Smooth muscle cell (in vitro differentiated cells): ENCODE measurements at regions not wholly inside any gene's neighbourhood (a gene's known extent, or its start where the extent isn't known, plus 50 kb on each side); places are given as distances from the start of the nearest gene placed in this dataset.

Experiments used
- DNase-seq: peaks from one replicate; lab custom pipeline; 2025; ENCODE audit not compliant: unreplicated experiment; lab: John Stamatoyannopoulos, UW
- H2AFZ ChIP-seq: fragments of 200-600 bp; sonication (generic); 2 replicates; pipeline ENCODE4 v1.6.0; 2016; ENCODE audit warnings: antibody characterized with exemption, low read depth, mild to moderate bottlenecking
- H3F3A ChIP-seq: fragments of 200-600 bp; sonication (generic); 2 replicates; pipeline ENCODE4 v1.6.0; 2017; ENCODE audit warnings: antibody characterized with exemption, low read depth
- H3K27ac ChIP-seq: fragments of 200-600 bp; sonication (generic); 2 replicates; pipeline ENCODE4 v1.5.1; 2016; ENCODE audit warnings: low read depth, mild to moderate bottlenecking
- H3K27me3 ChIP-seq: fragments of 200-600 bp; sonication (generic); 2 replicates; pipeline ENCODE4 v1.6.1; 2016; ENCODE audit warnings: low read depth, mild to moderate bottlenecking
- H3K36me3 ChIP-seq: fragments of 200-600 bp; sonication (generic); 2 replicates; pipeline ENCODE4 v1.5.1; 2016; ENCODE audit warnings: low read depth
- H3K4me1 ChIP-seq: fragments of 200-600 bp; sonication (generic); 2 replicates; pipeline ENCODE4 v1.5.1; 2016; ENCODE audit warnings: low read depth
- H3K4me2 ChIP-seq: fragments of 200-600 bp; sonication (generic); 2 replicates; pipeline ENCODE4 v1.6.0; 2016; ENCODE audit warnings: mild to moderate bottlenecking
- H3K4me3 ChIP-seq: fragments of 200-600 bp; sonication (generic); 2 replicates; pipeline ENCODE4 v1.5.1; 2016; ENCODE audit warnings: mild to moderate bottlenecking
- H3K79me2 ChIP-seq: fragments of 200-600 bp; sonication (generic); 2 replicates; pipeline ENCODE4 v1.6.0; 2016; ENCODE audit warnings: low read depth, mild to moderate bottlenecking
- H3K9ac ChIP-seq: fragments of 200-600 bp; sonication (generic); 2 replicates; pipeline ENCODE4 v1.6.0; 2016; ENCODE audit warnings: low read depth
- H3K9me3 ChIP-seq: fragments of 200-600 bp; sonication (generic); replicated peaks from 2 replicates; pipeline ENCODE4 v1.5.1; 2016; ENCODE audit warnings: low read depth
- H4K20me1 ChIP-seq: fragments of 200-600 bp; sonication (generic); 2 replicates; pipeline ENCODE4 v1.6.0; 2016; ENCODE audit warnings: low read depth
- WGBS: methylation state at CpG from one replicate; pipeline ENCODE4 v1.1.7; 2016; ENCODE audit warnings: low lambda C conversion rate; 5-methylcytosine and 5-hydroxymethylcytosine counted together
- TF ChIP-seq, protein P1 (sequence below): fragments of 200-600 bp; sonication (generic); IDR thresholded peaks from 2 replicates; pipeline ENCODE4 v1.5.1; 2017; ENCODE audit warnings: borderline replicate concordance, mild to moderate bottlenecking, antibody characterized with exemption; ENCODE audit not compliant: insufficient read depth, poor library complexity, severe bottlenecking

DNA sequence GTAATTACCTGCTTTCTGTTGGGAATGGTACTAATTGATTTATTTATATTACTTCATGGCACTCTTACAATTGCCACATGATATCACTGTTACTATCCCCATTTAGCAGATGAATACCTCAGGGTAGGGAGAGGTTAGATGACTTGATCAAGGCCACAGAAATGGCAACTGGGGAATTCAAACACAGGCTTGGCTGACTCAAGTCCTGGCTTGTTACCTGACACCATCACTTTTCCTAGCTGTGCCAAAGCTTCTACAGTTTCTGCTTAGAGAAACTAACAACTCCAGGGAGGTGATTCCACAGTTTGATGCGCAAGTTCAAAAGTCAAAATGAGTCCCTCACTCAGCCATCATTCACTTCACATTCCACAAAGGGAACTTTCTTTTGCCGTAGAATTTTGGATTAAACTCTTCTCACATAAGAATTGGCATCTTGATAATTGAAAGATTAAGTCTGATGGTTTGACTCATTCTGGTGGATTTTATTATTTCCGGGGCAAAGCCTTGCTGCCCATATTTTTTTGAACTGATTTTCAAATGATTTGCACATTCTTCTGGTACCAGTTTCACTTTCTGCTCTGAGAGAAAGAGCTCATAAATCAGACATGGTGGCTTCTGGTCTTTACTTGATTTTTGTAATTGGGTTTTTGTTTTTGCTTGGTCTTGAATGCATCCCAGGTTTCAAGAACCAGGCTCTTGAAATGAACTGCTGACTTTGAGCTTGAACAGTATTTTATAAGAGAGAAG lies 656.8 kb downstream of the BCL11A start:
- WGBS, result 94% methylated on average over 3 of the region's 3 CpGs
- Histone ChIP-seq H3K36me3 (no peaks in the 10 kb centered on the region), H3F3A (no peaks in the 10 kb centered on the region), H4K20me1 (no peaks in the 10 kb centered on the region), H3K27ac (no peak overlapping the region), H2AFZ (no peak overlapping the region), H3K27me3 (no peaks in the 10 kb centered on the region), H3K79me2 (no peaks in the 10 kb centered on the region), H3K9me3 (no peaks in the 10 kb centered on the region), H3K4me2 (no peak overlapping the region), H3K4me1 (no peaks in the 10 kb centered on the region), H3K9ac (no peak overlapping the region), H3K4me3 (no peak overlapping the region)
- no peak for DNase-seq
- TF ChIP-seq, protein P1, sequence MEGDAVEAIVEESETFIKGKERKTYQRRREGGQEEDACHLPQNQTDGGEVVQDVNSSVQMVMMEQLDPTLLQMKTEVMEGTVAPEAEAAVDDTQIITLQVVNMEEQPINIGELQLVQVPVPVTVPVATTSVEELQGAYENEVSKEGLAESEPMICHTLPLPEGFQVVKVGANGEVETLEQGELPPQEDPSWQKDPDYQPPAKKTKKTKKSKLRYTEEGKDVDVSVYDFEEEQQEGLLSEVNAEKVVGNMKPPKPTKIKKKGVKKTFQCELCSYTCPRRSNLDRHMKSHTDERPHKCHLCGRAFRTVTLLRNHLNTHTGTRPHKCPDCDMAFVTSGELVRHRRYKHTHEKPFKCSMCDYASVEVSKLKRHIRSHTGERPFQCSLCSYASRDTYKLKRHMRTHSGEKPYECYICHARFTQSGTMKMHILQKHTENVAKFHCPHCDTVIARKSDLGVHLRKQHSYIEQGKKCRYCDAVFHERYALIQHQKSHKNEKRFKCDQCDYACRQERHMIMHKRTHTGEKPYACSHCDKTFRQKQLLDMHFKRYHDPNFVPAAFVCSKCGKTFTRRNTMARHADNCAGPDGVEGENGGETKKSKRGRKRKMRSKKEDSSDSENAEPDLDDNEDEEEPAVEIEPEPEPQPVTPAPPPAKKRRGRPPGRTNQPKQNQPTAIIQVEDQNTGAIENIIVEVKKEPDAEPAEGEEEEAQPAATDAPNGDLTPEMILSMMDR, result no peak

DNA sequence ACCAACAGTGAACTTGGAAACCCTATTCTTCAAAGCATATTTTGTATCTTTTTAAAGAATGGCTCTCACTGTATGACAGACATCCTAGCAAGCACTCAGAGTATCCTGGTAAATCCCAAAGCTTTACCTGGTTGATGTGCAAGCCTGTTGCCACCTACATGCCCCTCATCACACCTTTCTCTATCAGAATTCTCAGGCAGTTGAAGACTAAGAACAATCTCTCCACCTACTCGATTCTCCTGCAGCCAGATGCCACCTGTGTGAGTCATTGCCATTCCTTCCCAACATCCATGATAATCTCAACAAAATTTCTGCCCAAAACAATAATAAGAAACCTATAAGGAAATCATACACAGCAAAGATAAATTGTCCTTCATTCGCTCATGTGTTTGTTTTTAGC lies 659.8 kb downstream of the BCL11A start:
- no peak for DNase-seq
- Histone ChIP-seq H3F3A (no peaks in the 10 kb centered on the region), H3K79me2 (no peaks in the 10 kb centered on the region), H4K20me1 (no peaks in the 10 kb centered on the region), H3K4me1 (no peaks in the 10 kb centered on the region), H3K36me3 (no peaks in the 10 kb centered on the region), H3K9me3 (no peaks in the 10 kb centered on the region), H3K4me2 (no peak overlapping the region), H3K9ac (no peak overlapping the region), H3K27me3 (no peaks in the 10 kb centered on the region), H3K4me3 (no peak overlapping the region), H2AFZ (no peak overlapping the region), H3K27ac (no peak overlapping the region)
- TF ChIP-seq, protein P1, result no peak
- 94% methylated on average over 2 of the region's 2 CpGs for WGBS

DNA sequence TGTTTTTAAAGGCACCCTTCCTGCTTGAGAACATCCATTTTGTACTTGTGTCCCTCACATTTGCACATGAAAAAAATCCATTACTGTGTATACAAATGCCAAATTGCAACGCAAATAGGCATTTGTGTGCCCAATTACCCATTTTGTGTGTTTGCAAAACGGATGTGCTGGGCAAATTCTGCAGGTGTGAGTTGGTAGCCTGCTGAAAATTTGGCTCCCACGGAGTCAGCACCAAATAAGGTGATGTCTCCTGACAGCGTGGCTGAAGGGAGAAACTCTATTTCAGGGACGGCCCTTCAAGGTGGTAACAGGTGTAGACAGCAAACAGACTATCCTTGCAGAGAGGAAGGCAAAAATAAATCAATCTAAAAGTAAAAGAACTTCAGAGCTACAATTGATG lies 661.1 kb downstream of the BCL11A start:
- H3F3A ChIP-seq, result no peaks in the 10 kb centered on the region
- H3K9ac ChIP-seq, result no peak overlapping the region
- H3K4me2 ChIP-seq, result no peak overlapping the region
- H3K4me1 ChIP-seq, result no peaks in the 10 kb centered on the region
- H3K36me3 ChIP-seq, result no peaks in the 10 kb centered on the region
- TF ChIP-seq, protein P1, result no peak
- no peaks in the 10 kb centered on the region for H3K9me3 ChIP-seq
- H2AFZ ChIP-seq, result no peak overlapping the region
- no peaks in the 10 kb centered on the region for H4K20me1 ChIP-seq
- H3K27me3 ChIP-seq, result no peaks in the 10 kb centered on the region
- H3K27ac ChIP-seq, result no peak overlapping the region
- whole genome bisulfite sequencing, result 53% methylated on average over 5 of the region's 5 CpGs
- H3K4me3 ChIP-seq, result no peak overlapping the region
- H3K79me2 ChIP-seq, result no peaks in the 10 kb centered on the region
- no peak for DNase-seq

DNA sequence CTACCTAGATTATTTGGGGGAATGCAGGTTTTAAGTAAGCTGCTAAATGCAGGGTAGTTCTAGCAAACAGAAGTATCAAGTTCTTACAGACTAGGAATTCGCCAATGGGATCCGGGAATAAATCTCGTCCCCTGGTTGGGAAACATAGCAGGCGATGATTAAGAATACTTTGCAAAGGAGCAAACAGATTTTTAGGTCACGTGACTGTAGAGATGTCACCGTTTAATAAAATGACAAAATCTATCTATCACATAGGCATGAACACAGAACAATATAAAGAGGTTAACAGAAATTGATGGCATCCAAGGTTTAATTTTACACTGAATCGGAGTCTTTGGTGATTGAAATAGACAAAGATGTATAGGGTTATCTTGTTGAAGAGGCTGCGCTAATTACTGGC lies 664.1 kb downstream of the BCL11A start:
- WGBS, result 96% methylated on average over 8 of the region's 8 CpGs
- no peak for DNase-seq
- Histone ChIP-seq H3K9me3 (no peaks in the 10 kb centered on the region), H3K4me1 (no peaks in the 10 kb centered on the region), H3K4me3 (no peak overlapping the region), H3K36me3 (no peaks in the 10 kb centered on the region), H3F3A (no peaks in the 10 kb centered on the region), H3K4me2 (no peak overlapping the region), H4K20me1 (no peaks in the 10 kb centered on the region), H3K27me3 (no peaks in the 10 kb centered on the region), H3K79me2 (no peaks in the 10 kb centered on the region), H3K9ac (no peak overlapping the region), H3K27ac (no peak overlapping the region), H2AFZ (no peak overlapping the region)
- TF ChIP-seq, protein P1, result no peak
